NT2/D1 (cell line): ENCODE measurements at regions not wholly inside any gene's neighbourhood (a gene's known extent, or its start where the extent isn't known, plus 50 kb on each side); places are given as distances from the start of the nearest gene placed in this dataset.
"Not testable (repeated sequence)": the region's sequence is repeated elsewhere in the genome, so short reads cannot be mapped to it uniquely, and the experiment has no call there.

Experiments used
- SUZ12 ChIP-seq: IDR thresholded peaks from 2 replicates; pipeline ENCODE4 v1.6.1; 2011; ENCODE audit not compliant: insufficient read length, insufficient read depth; ENCODE audit errors: extremely low read depth
- YY1 ChIP-seq: IDR thresholded peaks from 2 replicates; pipeline ENCODE4 v1.6.1; 2011; ENCODE audit not compliant: insufficient read length, insufficient read depth
- ZNF274 ChIP-seq: IDR thresholded peaks from 2 replicates; pipeline ENCODE4 v1.6.1; 2011; ENCODE audit warnings: mild to moderate bottlenecking, low read depth, low read length

GRCh38 chrX:73937843-73938242, 85.3 kb upstream of the XIST start:
- TF ChIP-seq ZNF274, SUZ12, YY1: not testable (repeated sequence)
